Stomach (tissue), 8 donors: ENCODE measurements at regions not wholly inside any gene's neighbourhood (a gene's known extent, or its start where the extent isn't known, plus 50 kb on each side); places are given as distances from the start of the nearest gene placed in this dataset.

Experiments used
- DNase-seq, 2 donors: peaks; one replicate each; pipeline versions ENCODE4 v3.0.0 to v3.0.0-alpha.2; 2013 to 2019
- H3K27ac ChIP-seq, 5 donors: fragments of 200-600 bp in 4 of 5; sonication (generic) in 4 of 5; one replicate each; pipeline ENCODE4 v1.5.1; 2013 to 2019; ENCODE audit warnings: mild to moderate bottlenecking in 1 of 5, moderate library complexity in 1 of 5
- H3K27me3 ChIP-seq, 3 donors: fragments of 200-600 bp; sonication (generic); one replicate each; pipeline ENCODE4 v1.5.1; 2017 to 2019; ENCODE audit warnings: mixed run types in 1 of 3
- H3K36me3 ChIP-seq, 4 donors: fragments of 200-600 bp; sonication (generic); 1 replicate in 3 of 4; 2 replicates in 1 of 4; pipeline ENCODE4 v1.5.1; 2016 to 2019
- H3K4me1 ChIP-seq, 4 donors: fragments of 200-600 bp; sonication (generic); one replicate each; pipeline ENCODE4 v1.5.1; 2016 to 2019
- H3K4me3 ChIP-seq, 4 donors: fragments of 200-600 bp; sonication (generic) in 3 of 4; one replicate each; pipeline ENCODE4 v1.5.1; 2016 to 2019; ENCODE audit warnings: mild to moderate bottlenecking in 1 of 4
- H3K9me3 ChIP-seq, 4 donors: fragments of 200-600 bp; sonication (generic); one replicate each; pipeline ENCODE4 v1.5.1; 2016 to 2019
- CTCF ChIP-seq, 7 experiments: fragments of 450-650 bp in 4 of 7; fragments of 200-600 bp in 3 of 7; sonication (generic) in 3 of 7; IDR thresholded peaks; one replicate each; pipeline ENCODE4 v1.5.1; 2016 to 2019; ENCODE audit warnings: antibody characterized with exemption in 7 of 7, control low read depth in 2 of 7, mild to moderate bottlenecking in 1 of 7
- EP300 ChIP-seq: sonication (generic); formaldehyde crosslinking; IDR thresholded peaks from one replicate; pipeline ENCODE4 v1.6.1; 2017; ENCODE audit warnings: antibody characterized with exemption
- POLR2A ChIP-seq, 4 donors: fragments of 450-650 bp; IDR thresholded peaks; one replicate each; pipeline ENCODE4 v1.6.1; 2016; ENCODE audit warnings: antibody characterized with exemption in 4 of 4, control low read depth in 2 of 4, mild to moderate bottlenecking in 1 of 4, moderate library complexity in 1 of 4
- POLR2AphosphoS5 ChIP-seq, 3 donors: sonication (generic); formaldehyde crosslinking; IDR thresholded peaks; one replicate each; pipeline ENCODE4 v1.6.1; 2016; ENCODE audit warnings: antibody characterized with exemption in 3 of 3
- WGBS, 5 donors: extraction: QIAGEN DNeasy Blood & Tissue Kit in 3 of 5; methylation state at CpG; one replicate each; pipeline versions ENCODE4 v1.1.5 to v1.1.7; 2013 to 2018; 5-methylcytosine and 5-hydroxymethylcytosine counted together
- intact Hi-C: fragments of 100-400 bp; cut with DNase I; formaldehyde crosslinking; loops from one replicate; pipeline ENCODE4 v1.15.1; 2023; ENCODE audit warnings: low total_unique reads
- donor health status: healthy with polysubstance abuse.
- donor health status: Bipolar disorder and iron deficiency.
- donor health status: healthy.

GRCh38 chr6:47391675-47392074, 82.0 kb upstream of the TNFRSF21 start:
- no peak for TF ChIP-seq EP300
- no peak for TF ChIP-seq POLR2A (IDR thresholded peaks at IDR 0.05)
- TF ChIP-seq CTCF (IDR thresholded peaks at IDR 0.05), result no peak
- TF ChIP-seq POLR2AphosphoS5 (IDR thresholded peaks at IDR 0.05), result no peak
- Histone ChIP-seq H3K4me1 (no peaks in the 10 kb centered on the region), H3K27me3 (no peaks in the 10 kb centered on the region), H3K9me3 (peaks cover 0 to 14% (median 7%) of the 10 kb centered on the region in 4 donors), H3K27ac (no peak overlapping the region), H3K36me3 (no peaks in the 10 kb centered on the region), H3K4me3 (no peak overlapping the region)
- DNase-seq, result no peak
- intact Hi-C loops, result no loop called here

GRCh38 chr6:47392251-47392650, 82.5 kb upstream of the TNFRSF21 start:
- Histone ChIP-seq H3K4me1 (no peaks in the 10 kb centered on the region), H3K4me3 (no peak overlapping the region), H3K27me3 (no peaks in the 10 kb centered on the region), H3K27ac (no peak overlapping the region), H3K9me3 (peaks cover 0 to 14% (median 7%) of the 10 kb centered on the region in 4 donors), H3K36me3 (no peaks in the 10 kb centered on the region)
- no peak for DNase-seq
- WGBS, 5 donors, result 89 to 100% (median 97%) methylated on average over 1 of the region's 1 CpG
- intact Hi-C loops, result no loop called here
- TF ChIP-seq POLR2AphosphoS5 (IDR thresholded peaks at IDR 0.05) (no peak), CTCF (IDR thresholded peaks at IDR 0.05) (no peak), EP300 (no peak), POLR2A (IDR thresholded peaks at IDR 0.05) (no peak)

- H3K36me3 ChIP-seq, result no peaks in the 10 kb centered on the region
- TF ChIP-seq POLR2A (IDR thresholded peaks at IDR 0.05), result no peak
- H3K4me3 ChIP-seq, result no peak overlapping the region
- H3K4me1 ChIP-seq, result no peaks in the 10 kb centered on the region
- no peaks in the 10 kb centered on the region for H3K27me3 ChIP-seq
- no peak overlapping the region for H3K27ac ChIP-seq
- DNase-seq, result no peak
- peaks cover 0 to 6% (median 1%) of the 10 kb centered on the region in 4 donors for H3K9me3 ChIP-seq
- WGBS, 5 donors, result 76 to 87% (median 85%) methylated on average over 2 of the region's 2 CpGs
- intact Hi-C loops, result no loop called here
These were observed 81.1 kb upstream of the CD2AP start for GRCh38 chr6:47396401-47397069.

GRCh38 chr6:47400581-47400980, 77.0 kb upstream of the CD2AP start:
- H3K4me3 ChIP-seq, result no peak overlapping the region
- intact Hi-C loops, result no loop called here
- 84 to 93% (median 90%) methylated on average over 3 of the region's 3 CpGs for WGBS, 5 donors
- no peak for DNase-seq
- H3K27ac ChIP-seq, result no peak overlapping the region
- TF ChIP-seq EP300 (no peak), POLR2A (IDR thresholded peaks at IDR 0.05) (no peak), POLR2AphosphoS5 (IDR thresholded peaks at IDR 0.05) (no peak), CTCF (IDR thresholded peaks at IDR 0.05) (no peak)
- peaks cover 0 to 8% (median 4%) of the 10 kb centered on the region in 4 donors for H3K4me1 ChIP-seq
- no peaks in the 10 kb centered on the region for H3K36me3 ChIP-seq
- H3K27me3 ChIP-seq, result no peaks in the 10 kb centered on the region
- no peaks in the 10 kb centered on the region for H3K9me3 ChIP-seq

GRCh38 chr6:47402081-47402480, 75.5 kb upstream of the CD2AP start:
- H3K4me1 ChIP-seq, result peaks cover 0 to 8% (median 4%) of the 10 kb centered on the region in 4 donors
- no peaks in the 10 kb centered on the region for H3K36me3 ChIP-seq
- WGBS, 5 donors, result 64 to 82% (median 80%) methylated on average over 3 of the region's 3 CpGs
- no peak overlapping the region for H3K27ac ChIP-seq
- TF ChIP-seq POLR2AphosphoS5 (IDR thresholded peaks at IDR 0.05), result no peak
- TF ChIP-seq CTCF (IDR thresholded peaks at IDR 0.05), result no peak
- TF ChIP-seq EP300, result no peak
- no peak for TF ChIP-seq POLR2A (IDR thresholded peaks at IDR 0.05)
- no peaks in the 10 kb centered on the region for H3K27me3 ChIP-seq
- no peak overlapping the region for H3K4me3 ChIP-seq
- intact Hi-C loops, result no loop called here
- no peak for DNase-seq
- no peaks in the 10 kb centered on the region for H3K9me3 ChIP-seq
